GM18867 (cell line): ENCODE measurements at regions not wholly inside any gene's neighbourhood (a gene's known extent, or its start where the extent isn't known, plus 50 kb on each side); places are given as distances from the start of the nearest gene placed in this dataset.

Experiments
- ATAC-seq: cut with Tn5 transposase; IDR thresholded peaks from one replicate; pipeline ENCODE4 v1.9.1; 2021; ENCODE audit warnings: mild to moderate bottlenecking, moderate library complexity; ENCODE audit not compliant: unreplicated experiment

DNA sequence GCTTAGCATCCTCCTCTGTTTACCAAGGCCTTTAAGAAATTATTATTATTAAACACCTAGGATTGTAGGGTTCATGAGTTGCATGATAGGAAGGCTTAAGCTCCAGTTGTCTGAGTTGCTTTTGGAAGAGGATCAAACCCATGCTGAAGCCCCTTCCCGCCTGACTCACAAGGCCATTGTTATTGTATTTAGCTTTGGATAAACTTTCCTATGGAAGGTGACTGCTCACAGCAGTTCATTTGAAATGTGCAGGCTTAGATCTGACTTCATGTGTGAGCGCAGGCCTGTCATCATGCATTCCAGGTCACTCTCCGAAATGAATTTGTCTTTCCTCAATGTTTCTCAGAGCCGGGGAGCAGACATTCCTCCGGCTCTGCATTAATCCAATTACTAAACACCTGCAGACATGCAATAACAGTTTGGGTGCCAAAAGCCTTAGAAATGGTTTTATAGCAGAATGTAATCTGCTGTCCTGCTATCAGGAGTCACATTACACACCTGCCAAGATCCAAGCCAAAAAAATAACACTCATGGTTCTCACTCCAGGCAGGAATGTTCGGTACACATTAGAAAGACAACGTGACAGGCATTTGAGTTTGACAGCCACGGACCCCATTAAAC, 119.9 kb downstream of the OSR1 start:
- ATAC-seq, result no peak

DNA sequence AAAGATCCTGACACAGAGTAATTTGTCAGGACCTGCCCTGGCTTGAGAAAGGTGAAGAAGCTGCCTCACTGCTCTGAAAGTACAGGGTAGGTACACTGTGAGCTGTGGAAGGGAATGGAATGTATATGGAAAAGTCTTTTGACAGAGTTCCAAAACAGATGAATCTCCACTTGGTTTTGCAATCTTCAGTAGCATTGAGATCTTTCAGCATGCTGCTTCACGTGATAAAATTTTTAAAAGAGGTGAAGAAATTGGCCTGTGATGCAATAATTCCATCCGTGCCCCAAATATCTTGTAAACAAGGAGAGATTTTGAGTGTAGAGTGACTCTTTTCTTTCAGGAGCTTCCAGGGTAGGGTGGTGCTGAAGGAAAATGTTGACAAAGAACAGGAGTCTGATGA, 123.1 kb downstream of the OSR1 start:
- no peak for ATAC-seq

DNA sequence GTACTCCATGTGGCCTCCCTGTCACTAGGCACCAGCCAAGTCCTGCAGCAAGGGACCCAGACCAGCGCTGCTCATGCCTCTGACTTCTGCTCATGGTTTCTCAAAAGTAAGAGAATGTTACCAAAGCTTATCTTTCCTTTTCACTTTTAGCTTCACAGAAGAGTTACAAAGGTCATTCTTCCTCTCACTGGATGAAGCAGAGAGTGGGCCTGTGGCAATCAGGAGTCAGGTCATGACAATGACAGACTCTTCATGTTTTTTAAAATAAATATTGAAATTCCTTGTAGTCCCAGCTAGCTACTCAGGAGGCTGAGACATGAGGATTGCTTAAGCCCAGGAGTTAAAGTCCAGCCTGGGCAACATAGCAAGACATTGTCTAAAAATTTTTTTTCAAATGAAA, 126.1 kb downstream of the OSR1 start:
- no peak for ATAC-seq

DNA sequence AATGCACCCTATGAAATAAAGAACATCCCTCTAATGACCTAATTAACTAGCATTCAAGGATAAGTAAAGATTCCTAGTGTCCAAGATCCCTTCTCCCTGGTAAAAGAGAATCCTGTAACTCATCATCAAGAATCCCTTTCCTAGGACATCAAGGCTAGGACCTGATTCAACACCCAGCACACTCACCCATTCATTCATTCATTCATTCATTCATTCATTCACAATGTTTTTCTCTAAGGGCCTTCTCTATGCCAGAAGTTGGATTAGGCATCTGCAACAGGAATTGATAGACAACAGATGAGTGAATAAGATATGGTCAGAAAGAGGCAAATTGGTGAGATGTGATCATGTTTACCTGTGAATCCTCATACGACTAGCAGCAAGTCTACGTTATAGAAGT, 126.8 kb downstream of the OSR1 start:
- ATAC-seq, result no peak

DNA sequence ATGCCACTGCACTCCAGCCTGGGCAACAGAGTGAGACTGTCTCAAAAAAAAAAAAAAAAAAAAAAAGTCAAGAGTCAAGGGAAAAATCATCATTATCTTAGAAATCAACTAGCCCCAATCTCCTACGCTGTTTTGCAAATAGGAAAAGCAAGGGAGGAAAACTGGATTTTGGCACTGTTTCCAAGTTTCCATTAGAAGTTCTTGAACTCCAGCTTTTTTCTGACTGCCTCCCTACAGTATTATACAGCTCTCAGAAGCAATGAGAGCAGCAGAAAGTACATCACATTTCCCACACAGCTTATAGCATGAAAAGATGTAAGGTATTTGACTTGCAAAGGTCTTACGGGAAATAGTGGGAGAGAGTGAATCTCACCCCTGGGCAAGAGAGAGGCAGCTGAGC, 127.8 kb downstream of the OSR1 start:
- no peak for ATAC-seq

DNA sequence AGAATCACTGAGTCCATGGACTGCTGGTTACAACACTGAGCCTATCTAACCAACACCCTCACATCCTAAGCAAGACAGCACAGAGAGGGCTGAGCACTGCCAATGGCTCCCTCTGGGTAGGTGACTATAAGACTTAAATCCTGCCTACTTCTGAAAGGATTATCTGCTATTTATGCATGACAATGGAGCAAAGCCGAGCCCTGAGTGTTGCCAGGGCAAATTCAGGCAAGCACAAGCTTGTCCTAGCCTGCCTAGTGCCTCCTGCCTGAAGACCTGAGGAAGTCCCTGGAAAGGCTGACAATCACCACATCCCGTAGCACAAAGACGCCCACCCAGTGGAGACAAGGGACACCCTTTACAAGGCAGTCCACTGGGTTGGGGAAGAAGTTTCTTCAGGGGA, 129.7 kb downstream of the OSR1 start:
- no peak for ATAC-seq

DNA sequence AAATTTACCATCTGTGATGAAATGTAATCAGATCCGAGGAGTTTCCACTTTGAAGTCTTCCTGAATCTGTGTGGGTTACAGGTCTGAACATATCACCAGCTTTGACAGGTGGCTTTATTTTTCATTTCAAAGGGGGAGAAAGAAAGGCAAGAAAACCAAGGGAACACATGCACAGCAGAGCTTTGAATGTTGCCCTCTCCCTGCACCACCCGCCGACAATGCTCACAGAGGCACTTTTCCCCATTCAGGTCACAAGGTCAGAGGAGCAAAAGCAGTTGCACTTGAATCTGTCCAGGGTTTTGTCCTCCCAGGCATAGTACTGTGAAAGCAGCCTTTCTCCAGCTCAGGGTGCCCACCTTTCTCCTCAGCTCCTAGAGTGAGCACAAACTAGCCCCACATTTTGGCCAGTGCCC, 130.2 kb downstream of the OSR1 start:
- ATAC-seq, result no peak

DNA sequence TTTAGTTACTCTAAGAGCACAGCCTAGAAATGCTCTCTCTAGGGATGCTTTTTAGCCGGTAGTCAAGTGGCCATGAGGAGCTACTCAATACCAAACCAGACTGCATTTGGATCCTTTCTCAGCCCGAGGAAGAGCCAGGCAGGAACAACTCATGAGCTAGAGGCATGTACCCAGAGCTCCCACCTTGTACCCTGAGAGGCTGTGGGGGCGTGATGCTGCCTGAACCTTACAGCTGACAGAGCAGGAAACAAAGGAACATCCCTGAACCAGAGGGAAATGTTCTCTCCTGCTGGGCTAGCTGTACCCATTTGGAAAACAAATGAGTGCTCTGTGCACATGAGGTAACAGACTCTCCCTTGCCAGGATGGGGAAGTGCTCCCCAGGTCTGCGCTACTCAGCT, 131.6 kb downstream of the OSR1 start:
- no peak for ATAC-seq

DNA sequence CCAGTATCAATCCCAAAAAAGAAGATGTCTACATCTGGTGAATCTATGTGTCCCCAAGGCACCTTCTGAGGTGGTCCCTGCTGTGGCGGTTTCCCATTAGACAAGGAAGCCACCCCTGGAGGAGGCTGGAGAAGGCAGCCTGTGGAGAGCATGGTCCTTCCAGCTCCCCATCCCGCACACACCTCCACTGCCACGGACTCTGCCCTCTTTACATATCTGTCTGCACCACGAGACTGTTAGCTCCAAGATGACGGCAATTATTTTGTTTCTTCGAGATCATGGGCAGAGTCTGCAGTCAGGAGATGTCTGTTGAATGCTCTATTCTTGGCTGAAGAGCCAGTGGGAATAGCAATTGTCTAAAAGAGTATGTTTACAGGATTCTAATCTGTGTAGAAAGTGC, 132.0 kb downstream of the OSR1 start:
- ATAC-seq, result no peak

DNA sequence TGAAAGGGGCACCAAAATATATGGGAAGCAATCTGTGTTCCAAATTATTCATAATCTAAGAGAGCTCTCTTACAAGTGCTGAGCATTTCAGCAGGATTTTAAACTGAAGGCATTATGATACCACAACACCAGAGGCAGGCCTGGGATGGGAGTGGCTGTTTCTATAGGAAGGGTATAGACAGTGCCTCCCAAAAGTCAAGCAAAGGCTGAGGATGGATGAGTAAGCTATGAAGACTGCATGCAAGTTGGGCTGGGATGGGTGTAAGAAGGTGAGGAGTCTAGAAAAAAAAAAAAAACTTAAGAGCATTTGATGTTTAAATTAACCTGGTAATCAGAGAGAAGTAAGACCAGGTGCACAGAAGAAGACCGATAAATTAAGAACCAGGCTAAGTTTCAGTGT, 132.5 kb downstream of the OSR1 start:
- no peak for ATAC-seq

DNA sequence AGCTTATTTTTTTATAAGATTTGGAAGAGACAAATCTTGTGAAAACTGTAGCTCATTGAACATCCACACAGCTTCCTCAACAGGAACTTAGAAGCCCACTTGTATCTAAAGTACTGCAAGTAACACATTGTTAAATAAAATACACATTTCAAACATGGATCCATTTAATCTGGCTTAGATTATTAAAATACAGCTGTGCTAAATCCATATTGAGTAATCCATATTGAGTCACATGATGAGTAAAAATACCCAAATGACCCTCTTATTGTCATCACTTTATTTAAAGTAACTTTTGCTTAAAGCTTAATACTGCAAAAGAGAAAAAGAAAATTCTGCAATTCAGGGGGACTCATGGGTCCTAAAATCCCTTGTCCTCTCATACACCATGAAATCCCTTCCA, 133.3 kb downstream of the OSR1 start:
- no peak for ATAC-seq

DNA sequence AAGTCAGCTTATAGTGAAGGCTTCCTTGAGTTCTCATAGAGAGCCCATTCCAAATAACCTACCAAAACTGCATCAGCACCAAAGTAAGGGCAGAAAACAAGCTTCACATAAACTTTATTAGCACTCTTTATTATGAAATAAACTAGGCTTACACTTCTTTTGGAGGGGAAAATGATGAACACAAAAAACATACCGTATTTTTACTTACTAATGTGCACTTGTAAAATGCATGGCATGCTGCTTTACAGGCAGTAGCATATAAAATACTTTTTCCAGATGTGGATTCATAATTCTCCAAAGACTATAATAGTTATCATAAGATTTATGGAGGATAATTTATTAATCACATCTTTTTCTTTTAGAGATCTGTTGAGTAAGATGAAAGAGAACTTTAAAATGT, 133.9 kb downstream of the OSR1 start:
- ATAC-seq, result no peak

DNA sequence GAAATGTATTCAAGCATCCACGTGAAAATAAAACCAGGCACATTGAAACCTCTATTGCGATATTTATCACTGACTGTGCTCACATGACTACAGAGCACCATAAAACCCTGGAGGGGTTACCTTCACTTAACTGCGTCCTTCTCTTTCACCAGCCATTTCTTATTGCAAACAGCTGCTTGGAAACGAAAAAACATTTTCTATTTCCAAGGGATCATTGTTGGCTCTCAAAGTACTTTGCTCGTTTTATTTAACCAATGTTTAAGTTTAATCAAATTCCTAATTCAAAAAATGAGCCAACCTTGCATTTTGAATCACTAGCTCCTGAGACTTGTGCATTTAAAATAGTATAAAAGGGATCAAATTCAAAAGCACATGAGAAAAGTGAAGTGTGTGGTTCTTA, 134.4 kb downstream of the OSR1 start:
- ATAC-seq, result no peak

DNA sequence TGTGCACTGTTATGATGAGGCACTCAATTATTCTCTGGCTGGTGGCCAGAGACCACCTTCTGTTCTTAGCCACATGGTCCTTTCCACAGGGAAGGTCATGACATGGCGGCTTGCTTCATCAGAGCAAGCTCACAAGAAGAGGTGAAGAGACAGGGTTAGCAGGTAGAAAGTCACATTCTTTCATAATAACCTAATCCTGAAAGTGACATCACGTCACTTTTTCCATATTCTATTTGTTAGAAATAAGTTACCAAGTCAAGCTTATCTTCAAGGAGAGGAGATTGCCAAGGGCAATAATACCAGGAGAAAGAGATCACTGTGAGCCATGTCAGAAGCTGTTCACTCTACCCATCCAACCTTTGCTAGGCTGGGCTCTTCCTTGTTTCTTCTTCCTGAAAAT, 139.4 kb downstream of the OSR1 start:
- no peak for ATAC-seq

DNA sequence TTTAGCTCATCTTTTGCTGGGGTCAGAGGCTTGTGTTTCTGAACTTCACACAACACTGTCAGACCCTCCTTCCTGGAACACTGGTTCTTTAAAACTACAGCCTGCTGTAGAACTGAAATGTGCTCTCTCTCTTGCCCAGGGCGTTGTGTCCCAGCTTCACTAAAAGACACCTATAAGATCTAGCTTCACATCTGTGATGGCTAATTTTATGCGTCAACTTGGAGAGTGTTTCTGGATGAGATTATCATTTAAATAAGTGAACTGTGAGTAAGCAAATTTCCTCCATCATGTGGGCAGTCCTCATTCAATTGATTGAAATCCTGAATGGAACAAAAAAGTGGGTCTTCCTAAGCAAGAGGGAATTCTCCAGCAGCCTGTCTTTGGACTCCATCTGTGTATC, 140.3 kb downstream of the OSR1 start:
- ATAC-seq, result no peak

DNA sequence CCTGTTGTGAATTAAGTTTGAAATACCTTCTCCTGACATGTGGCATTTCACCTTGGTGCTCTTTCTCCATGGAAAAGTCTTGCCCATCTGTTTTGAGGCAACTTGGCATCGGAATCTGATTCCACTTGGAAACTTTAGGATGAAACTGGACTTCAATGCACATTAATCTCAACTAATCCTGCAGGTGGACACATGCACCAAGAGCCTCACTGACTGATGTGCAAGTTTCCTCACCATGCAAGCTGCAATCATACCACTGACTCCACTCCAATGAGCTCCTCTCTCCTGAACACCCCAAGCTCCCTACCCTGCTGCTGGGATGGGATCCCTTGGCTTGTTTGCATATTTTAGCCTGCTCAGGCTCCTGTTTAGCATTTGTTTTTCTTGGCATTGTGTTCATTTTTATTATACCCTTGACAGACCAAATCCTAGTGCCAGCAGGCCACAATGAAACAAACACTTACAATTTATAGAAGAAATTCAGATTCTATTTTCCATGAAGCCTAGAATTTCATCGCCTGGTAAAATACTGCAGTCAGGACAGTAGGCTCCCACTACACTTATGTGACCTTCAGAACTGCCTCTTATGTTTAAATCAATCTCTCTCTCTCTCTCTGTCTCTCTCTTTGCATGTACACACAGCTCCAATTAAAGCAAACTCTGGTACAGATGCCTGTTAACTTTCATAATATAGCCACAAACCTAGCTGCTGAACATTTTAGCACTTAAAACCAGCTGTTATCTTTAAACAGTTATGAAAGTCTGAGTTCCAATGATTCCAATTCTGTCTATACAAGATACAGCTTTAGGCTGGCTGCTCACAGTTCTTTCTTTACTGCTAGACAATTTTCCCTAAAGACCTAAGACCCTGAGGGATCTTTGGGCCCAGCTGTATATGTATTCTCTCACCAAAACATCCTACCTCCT, 141.5 kb downstream of the OSR1 start:
- no peak for ATAC-seq

DNA sequence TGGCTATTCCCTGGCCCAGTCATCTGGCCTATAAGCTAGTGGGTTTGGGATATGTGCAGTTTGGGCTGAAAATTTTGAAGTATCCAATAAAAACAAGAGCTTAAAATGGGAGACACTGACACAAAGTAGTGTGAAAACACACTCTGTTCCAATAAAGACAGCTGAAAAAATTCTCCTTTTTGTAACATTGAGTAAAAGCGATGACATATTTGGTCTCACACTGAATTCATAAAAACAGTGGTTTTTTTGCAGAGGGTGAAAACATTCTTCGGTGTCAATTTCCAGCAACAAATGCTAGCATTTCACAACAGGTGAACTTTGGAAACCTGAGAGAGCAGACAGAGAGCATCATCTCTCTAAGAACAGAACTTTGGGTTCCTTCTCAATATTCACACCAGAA, 142.2 kb downstream of the OSR1 start:
- no peak for ATAC-seq

DNA sequence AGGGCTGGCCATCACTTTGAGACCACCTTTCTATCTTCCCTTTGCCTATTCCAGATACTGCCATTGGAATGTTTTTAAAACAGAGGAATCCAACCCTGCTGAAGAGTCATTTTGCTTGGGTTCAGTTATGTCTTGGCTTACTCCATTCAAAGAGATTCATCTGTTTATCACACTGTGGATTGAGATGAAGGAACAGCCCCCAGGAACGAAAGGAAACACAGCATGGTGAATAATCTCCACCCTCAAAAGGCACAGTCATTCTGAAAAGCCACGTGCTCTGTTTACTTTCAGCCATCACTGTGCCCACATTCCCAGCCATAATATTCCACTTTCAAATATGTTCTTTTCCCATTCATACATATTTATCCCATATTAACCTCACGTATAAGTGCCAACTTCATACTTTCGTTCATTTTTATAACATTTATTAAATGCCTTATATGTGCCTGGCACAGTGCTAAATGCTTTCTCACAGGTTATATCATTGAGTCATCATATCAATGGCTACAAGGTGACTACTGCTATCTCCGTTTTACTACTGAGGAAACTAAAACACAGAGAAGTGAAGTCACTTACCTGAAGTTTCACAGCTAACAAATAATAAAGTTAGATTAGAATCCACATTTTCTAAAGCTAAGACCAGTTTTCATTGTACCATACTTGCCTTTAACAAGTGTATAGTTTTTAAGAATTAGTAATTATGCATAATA, 143.6 kb downstream of the OSR1 start:
- ATAC-seq, result no peak

DNA sequence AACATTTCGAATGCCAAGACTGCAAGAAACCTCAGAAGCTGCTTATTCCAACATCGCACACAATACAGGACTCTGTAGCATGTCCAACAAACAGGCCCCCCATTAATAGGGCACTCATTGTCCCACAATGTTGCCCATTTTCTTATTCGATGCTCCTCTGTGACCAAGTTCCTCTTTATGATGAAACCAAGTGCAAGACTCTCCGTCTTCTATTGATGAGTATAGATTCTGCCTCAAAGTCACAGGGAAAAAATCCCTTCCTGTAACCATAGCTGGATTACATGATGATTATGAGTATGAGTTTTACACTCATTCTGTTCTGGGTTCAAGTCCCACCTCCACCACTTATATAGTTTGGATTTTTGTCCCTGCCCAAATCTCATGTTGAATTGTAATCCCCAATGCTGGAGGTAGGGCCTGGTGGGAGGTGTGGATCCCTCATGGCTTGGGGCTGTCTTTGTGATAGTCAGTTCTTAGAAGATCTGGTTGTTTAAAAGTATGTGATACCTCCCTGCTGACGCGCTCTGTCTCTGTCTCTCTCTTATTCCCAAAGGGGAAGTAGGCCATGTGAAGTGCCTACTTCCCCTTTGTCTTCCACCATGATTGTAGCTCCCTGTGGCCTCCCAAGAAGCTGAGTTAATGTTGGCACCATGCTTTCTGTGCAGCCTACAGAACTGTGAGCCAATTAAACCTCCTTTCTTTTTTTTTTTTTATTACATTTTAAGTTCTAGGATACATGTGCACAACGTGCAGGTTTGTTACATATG, 148.7 kb downstream of the OSR1 start:
- no peak for ATAC-seq

DNA sequence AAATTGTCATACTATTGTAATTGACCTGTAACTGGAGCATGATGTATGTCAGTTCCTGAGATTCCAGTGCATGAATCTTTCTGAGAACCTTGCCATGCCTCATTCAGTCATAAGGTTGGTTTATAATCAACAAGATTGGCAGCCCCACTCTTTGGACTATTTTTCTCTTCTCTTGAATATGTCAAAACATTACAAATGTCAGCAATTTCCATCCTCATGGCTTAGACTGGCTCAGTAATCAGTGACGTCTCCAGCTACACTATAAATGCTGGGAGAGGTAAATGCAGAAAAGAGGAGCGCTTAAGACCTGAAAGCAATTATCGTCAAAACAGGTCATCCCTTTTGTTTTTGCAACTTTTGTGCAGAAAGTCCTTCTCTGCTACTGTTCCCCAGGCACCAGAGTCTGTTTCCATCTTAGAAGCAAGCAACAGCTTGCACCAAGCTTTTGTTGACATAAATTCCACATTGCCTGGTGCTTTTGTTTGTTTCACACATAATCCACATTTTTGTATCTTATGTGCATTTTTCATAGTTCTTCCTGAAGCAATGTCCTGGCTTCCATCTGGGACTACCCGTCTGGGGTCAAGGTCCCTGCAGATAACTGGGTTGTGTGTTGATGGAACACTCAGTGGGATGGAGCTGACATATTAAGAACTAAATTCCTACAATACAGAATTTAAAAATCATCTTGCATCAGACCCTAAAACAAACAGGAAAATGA, 149.8 kb downstream of the OSR1 start:
- ATAC-seq, result no peak

DNA sequence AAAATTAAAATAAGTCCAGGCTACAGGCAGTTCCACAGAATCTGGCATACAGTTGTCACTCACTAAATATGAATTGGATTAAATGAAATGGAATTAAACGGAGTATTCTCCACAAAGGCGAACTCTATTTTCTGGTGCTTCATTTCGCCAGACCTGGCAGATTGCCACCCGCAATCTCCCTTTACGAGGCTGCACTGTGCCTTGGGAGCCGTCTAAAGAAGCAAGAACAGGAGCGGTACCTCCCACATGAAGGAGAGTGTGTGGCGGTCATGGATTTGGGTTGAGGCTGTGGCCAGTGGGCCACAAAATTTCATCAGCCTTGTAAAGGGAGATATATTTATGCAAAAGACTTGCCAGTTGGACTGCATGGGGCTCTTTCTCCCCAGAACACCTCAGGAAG, 151.0 kb downstream of the OSR1 start:
- no peak for ATAC-seq
